Vagina (tissue), 2 donors: ENCODE measurements at regions not wholly inside any gene's neighbourhood (a gene's known extent, or its start where the extent isn't known, plus 50 kb on each side); places are given as distances from the start of the nearest gene placed in this dataset.

Experiments used
- DNase-seq, 2 donors: peaks; one replicate each; pipeline ENCODE4 v3.0.0-alpha.2; 2017; ENCODE audit errors: extremely low spot score in 2 of 2
- H3K27ac ChIP-seq: fragments of 200-600 bp; sonication (generic); one replicate; pipeline ENCODE4 v1.5.1; 2019
- H3K27me3 ChIP-seq: fragments of 200-600 bp; sonication (generic); one replicate; pipeline ENCODE4 v1.5.1; 2019
- H3K36me3 ChIP-seq, 2 donors: fragments of 200-600 bp; sonication (generic); one replicate each; pipeline ENCODE4 v1.5.1; 2017 to 2019
- H3K4me1 ChIP-seq: fragments of 200-600 bp; sonication (generic); one replicate; pipeline ENCODE4 v1.5.1; 2019
- H3K4me3 ChIP-seq, 2 donors: fragments of 200-600 bp; sonication (generic); 1 replicate in 1 of 2; 2 replicates in 1 of 2; pipeline ENCODE4 v1.5.1; 2016 to 2019
- H3K9me3 ChIP-seq: fragments of 200-600 bp; sonication (generic); one replicate; pipeline ENCODE4 v1.5.1; 2019
- CTCF ChIP-seq, 3 experiments: fragments of 450-650 bp in 2 of 3; fragments of 200-600 bp in 1 of 3; sonication (generic) in 1 of 3; IDR thresholded peaks; one replicate each; pipeline ENCODE4 v1.5.1; 2017 to 2019; ENCODE audit warnings: antibody characterized with exemption in 3 of 3, mild to moderate bottlenecking in 2 of 3, moderate library complexity in 2 of 3
- POLR2A ChIP-seq, 2 donors: fragments of 450-650 bp; IDR thresholded peaks; one replicate each; pipeline ENCODE4 v1.6.1; 2017; ENCODE audit warnings: antibody characterized with exemption in 2 of 2, mild to moderate bottlenecking in 2 of 2, moderate library complexity in 2 of 2
- POLR2AphosphoS5 ChIP-seq, 2 donors: sonication (generic); formaldehyde crosslinking; IDR thresholded peaks; one replicate each; pipeline ENCODE4 v1.9.0; 2017; ENCODE audit warnings: antibody characterized with exemption in 2 of 2, mild to moderate bottlenecking in 2 of 2, low read depth in 1 of 2; ENCODE audit not compliant: insufficient read depth in 1 of 2
- intact Hi-C: fragments of 100-400 bp; cut with DNase I; formaldehyde crosslinking; loops from one replicate; pipeline ENCODE4 v1.15.1; 2023

GRCh38 chr10:57864765-57865680 lies 402.7 kb downstream of the IPMK start:
- intact Hi-C loops = no loop called here
- TF ChIP-seq CTCF (IDR thresholded peaks at IDR 0.05) (no peak), POLR2AphosphoS5 (IDR thresholded peaks at IDR 0.05; ENCODE audit: insufficient read depth in 1 of 2, low read depth in 1 of 2) (no peak), POLR2A (IDR thresholded peaks at IDR 0.05) (no peak)
- Histone ChIP-seq H3K27me3 (no peaks in the 10 kb centered on the region), H3K27ac (no peak overlapping the region), H3K9me3 (no peaks in the 10 kb centered on the region), H3K4me1 (no peaks in the 10 kb centered on the region), H3K36me3 (no peaks in the 10 kb centered on the region), H3K4me3 (no peak overlapping the region)
- DNase-seq = no peak

DNA sequence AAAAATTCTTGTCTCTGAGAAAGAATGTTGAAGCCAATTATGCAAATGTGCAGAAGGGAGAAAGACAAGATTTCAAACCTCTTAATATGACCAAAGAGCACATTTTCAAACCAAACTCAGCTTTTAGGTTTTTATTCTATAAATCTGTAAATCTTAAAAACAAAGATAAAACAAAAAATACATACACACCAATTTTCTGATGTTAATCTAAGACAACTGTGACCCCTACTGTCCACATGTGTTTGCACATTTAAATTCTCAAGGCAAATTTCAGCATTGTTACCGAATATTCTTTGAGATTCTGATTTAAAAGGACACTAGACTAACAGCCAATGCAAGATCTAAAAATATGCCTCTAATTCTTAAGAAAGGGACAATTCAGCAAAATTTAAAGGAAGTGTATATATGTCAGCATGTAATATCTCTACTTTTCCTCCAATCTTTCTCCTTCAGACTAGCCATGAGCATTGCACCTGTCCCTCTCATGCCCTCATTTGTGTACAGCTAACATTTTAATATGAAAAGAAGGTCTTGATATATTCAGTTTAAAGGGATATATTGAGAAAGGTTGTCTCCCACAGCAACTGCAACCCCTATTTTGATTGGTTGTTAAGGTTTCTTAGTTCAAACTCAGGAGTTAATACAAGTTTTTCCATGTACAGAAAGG lies 417.9 kb downstream of the IPMK start:
- no peak for TF ChIP-seq POLR2A (IDR thresholded peaks at IDR 0.05)
- no peak for TF ChIP-seq POLR2AphosphoS5 (IDR thresholded peaks at IDR 0.05; ENCODE audit: insufficient read depth in 1 of 2, low read depth in 1 of 2)
- TF ChIP-seq CTCF (IDR thresholded peaks at IDR 0.05) = no peak
- intact Hi-C loops = no loop called here
- no peaks in the 10 kb centered on the region for H3K9me3 ChIP-seq

DNA sequence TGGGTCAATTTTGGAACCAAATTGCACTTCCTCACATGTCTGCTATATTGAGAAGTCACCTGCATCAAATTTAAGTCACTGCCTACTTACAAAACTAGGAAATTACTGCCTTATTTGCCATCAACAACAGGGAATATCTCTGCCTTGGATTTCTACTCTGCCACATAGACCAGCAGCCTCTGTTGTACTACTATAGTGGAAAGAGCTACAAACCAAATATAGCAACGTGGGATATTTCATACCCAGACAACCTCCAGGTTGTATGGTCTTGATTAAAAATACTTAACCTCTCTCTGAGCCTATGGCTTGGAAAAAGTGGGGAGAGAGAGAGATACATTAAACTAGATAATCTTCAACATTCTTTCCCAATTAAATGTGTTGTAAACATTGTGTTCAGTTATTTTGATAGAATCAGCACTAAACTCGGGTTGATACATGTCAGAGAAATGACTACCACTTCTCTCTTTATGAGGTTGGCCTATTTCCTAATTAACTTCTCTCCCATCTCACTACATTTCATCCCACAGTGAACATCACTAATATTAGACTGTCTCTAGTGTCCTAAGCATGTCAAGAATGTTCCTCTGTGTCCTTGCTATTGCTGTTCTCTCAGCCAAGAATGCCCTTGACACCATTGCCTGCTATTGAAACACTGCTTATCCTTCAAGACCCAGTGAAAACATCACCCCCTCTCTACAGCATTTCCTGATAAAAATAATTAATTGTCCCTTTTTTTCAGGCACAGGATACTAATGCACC lies 421.2 kb downstream of the IPMK start:
- Histone ChIP-seq H3K36me3 (no peaks in the 10 kb centered on the region), H3K9me3 (no peaks in the 10 kb centered on the region), H3K27me3 (no peaks in the 10 kb centered on the region), H3K4me3 (no peak overlapping the region), H3K4me1 (no peaks in the 10 kb centered on the region), H3K27ac (no peak overlapping the region)
- TF ChIP-seq POLR2AphosphoS5 (IDR thresholded peaks at IDR 0.05; ENCODE audit: insufficient read depth in 1 of 2, low read depth in 1 of 2) (no peak), POLR2A (IDR thresholded peaks at IDR 0.05) (no peak), CTCF (IDR thresholded peaks at IDR 0.05) (no peak)
- intact Hi-C loops = no loop called here
- no peak for DNase-seq

More for the DNA sequence above, 417.9 kb downstream of the IPMK start:
- H3K27ac ChIP-seq = no peak overlapping the region
- no peaks in the 10 kb centered on the region for H3K27me3 ChIP-seq
- H3K4me3 ChIP-seq = no peak overlapping the region
- no peaks in the 10 kb centered on the region for H3K36me3 ChIP-seq
- H3K4me1 ChIP-seq = no peaks in the 10 kb centered on the region
- no peak for DNase-seq

- intact Hi-C loops = no loop called here
- H3K4me3 ChIP-seq = no peak overlapping the region
- H3K27ac ChIP-seq = no peak overlapping the region
- H3K27me3 ChIP-seq = no peaks in the 10 kb centered on the region
- TF ChIP-seq POLR2AphosphoS5 (IDR thresholded peaks at IDR 0.05; ENCODE audit: insufficient read depth in 1 of 2, low read depth in 1 of 2) (no peak), POLR2A (IDR thresholded peaks at IDR 0.05) (no peak), CTCF (IDR thresholded peaks at IDR 0.05) (no peak)
- no peaks in the 10 kb centered on the region for H3K36me3 ChIP-seq
- H3K9me3 ChIP-seq = no peaks in the 10 kb centered on the region
- H3K4me1 ChIP-seq = no peaks in the 10 kb centered on the region
- DNase-seq = no peak
Measured at GRCh38 chr10:57844387-57844998, 423.2 kb downstream of the IPMK start.
